ENCODE measurements at regions not wholly inside any gene's neighbourhood (a gene's known extent, or its start where the extent isn't known, plus 50 kb on each side); places are given as distances from the start of the nearest gene placed in this dataset.
"Not testable (repeated sequence)": the region's sequence is repeated elsewhere in the genome, so short reads cannot be mapped to it uniquely, and the experiment has no call there.

GRCh38 chr6:115443825-115444478 lies 616.7 kb downstream of the FRK start:
- 75 to 85% (median 79%) methylated on average over 4 of the region's 4 CpGs for WGBS, 5 donors
- intact Hi-C loops (cut with DNase I; ENCODE audit: low total_unique reads), result no loop called here
- no peak for DNase-seq

DNA sequence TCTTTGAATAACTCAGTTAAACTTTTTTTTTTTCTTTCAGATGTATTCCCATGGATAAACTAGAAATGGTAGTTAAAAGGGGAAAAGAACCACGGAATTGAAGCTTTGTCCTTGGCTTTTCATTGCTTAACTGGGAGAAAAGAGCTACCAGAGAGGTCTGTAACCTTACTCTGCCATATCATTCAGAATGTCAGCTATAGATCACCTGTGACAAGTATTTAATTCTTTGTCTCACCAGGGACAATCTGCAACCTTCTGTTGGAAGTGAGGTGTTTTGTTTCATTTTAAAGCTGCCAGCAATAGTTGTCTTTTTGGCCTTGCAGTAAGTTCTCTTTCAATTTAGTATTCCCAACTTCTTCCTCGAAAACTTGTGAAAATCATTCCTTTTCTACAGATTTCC lies 618.4 kb downstream of the FRK start:
- no peak for DNase-seq
- H3K4me3 ChIP-seq, result no peak overlapping the region
- TF ChIP-seq POLR2A (IDR thresholded peaks at IDR 0.05), result no peak
- TF ChIP-seq CTCF (IDR thresholded peaks at IDR 0.05 in 8 of 11, conservative IDR thresholded peaks at IDR 0.05 in 3 of 11), result no peak
- no peak for TF ChIP-seq POLR2AphosphoS5 (IDR thresholded peaks at IDR 0.05)
- H3K36me3 ChIP-seq, result no peaks in the 10 kb centered on the region
- H3K27me3 ChIP-seq (replicated peaks in 1 of 7), result no peaks in the 10 kb centered on the region
- 45 to 67% (median 47%) methylated on average over 2 of the region's 2 CpGs for WGBS, 5 donors
- H3K9me3 ChIP-seq, result peaks cover 0 to 22% (median 0%) of the 10 kb centered on the region in 8 donors
- H3K27ac ChIP-seq, result no peak overlapping the region
- intact Hi-C loops (cut with DNase I; ENCODE audit: low total_unique reads), result no loop called here
- no peaks in the 10 kb centered on the region for H3K4me1 ChIP-seq

More at GRCh38 chr6:115443825-115444478, 616.7 kb downstream of the FRK start:
- H3K4me3 ChIP-seq, result no peak overlapping the region
- H3K36me3 ChIP-seq, result no peaks in the 10 kb centered on the region
- no peaks in the 10 kb centered on the region for H3K27me3 ChIP-seq (replicated peaks in 1 of 7)
- TF ChIP-seq POLR2AphosphoS5 (IDR thresholded peaks at IDR 0.05), result no peak
- TF ChIP-seq POLR2A (IDR thresholded peaks at IDR 0.05), result no peak
- TF ChIP-seq CTCF (IDR thresholded peaks at IDR 0.05 in 8 of 11, conservative IDR thresholded peaks at IDR 0.05 in 3 of 11), result no peak
- H3K4me1 ChIP-seq, result no peaks in the 10 kb centered on the region
- H3K9me3 ChIP-seq, result peaks cover 0 to 12% (median 0%) of the 10 kb centered on the region in 8 donors
- no peak overlapping the region for H3K27ac ChIP-seq

- Histone ChIP-seq H3K36me3 (no peaks in the 10 kb centered on the region), H3K27ac (no peak overlapping the region), H3K4me1 (no peaks in the 10 kb centered on the region), H3K4me3 (no peak overlapping the region), H3K9me3 (peaks cover 0 to 22% (median 0%) of the 10 kb centered on the region in 8 donors), H3K27me3 (replicated peaks in 1 of 7) (no peaks in the 10 kb centered on the region)
- intact Hi-C loops (cut with DNase I; ENCODE audit: low total_unique reads), result no loop called here
- TF ChIP-seq POLR2AphosphoS5 (IDR thresholded peaks at IDR 0.05) (no peak), POLR2A (IDR thresholded peaks at IDR 0.05) (no peak), CTCF (IDR thresholded peaks at IDR 0.05 in 8 of 11, conservative IDR thresholded peaks at IDR 0.05 in 3 of 11) (no peak)
- 62 to 87% (median 71%) methylated on average over 1 of the region's 1 CpG for WGBS, 5 donors
- DNase-seq, result no peak
Observed at GRCh38 chr6:115441651-115442050, 619.0 kb downstream of the FRK start.

- 25 to 44% (median 38%) methylated on average over 3 of the region's 3 CpGs for WGBS, 5 donors
Observed at GRCh38 chr6:115415378-115415777, 645.3 kb downstream of the FRK start.

DNA sequence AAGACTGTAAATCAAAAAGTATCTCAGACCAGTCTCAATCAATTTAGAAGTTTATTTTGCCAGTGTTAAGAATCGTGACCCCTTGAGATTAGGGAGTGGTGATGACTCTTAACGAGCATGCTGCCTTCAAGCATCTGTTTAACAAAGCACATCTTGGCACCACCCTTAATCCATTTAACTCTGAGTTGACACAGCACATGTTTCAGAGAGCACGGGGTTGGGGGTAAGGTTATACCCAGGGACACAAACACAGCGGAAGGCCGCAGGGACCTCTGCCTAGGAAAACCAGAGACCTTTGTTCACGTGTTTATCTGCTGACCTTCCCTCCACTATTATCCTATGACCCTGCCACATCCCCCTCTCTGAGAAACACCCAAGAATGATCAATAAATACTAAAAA lies 645.8 kb downstream of the FRK start:
- 40 to 45% (median 44%) methylated on average over 6 of the region's 6 CpGs for WGBS, 5 donors
- H3K27ac ChIP-seq; intact Hi-C loops (cut with DNase I; ENCODE audit: low total_unique reads): not testable (repeated sequence)

More at GRCh38 chr6:115415378-115415777, 645.3 kb downstream of the FRK start:
- TF ChIP-seq POLR2A (IDR thresholded peaks at IDR 0.05) (no peak), CTCF (IDR thresholded peaks at IDR 0.05 in 8 of 11, conservative IDR thresholded peaks at IDR 0.05 in 3 of 11) (no peak), POLR2AphosphoS5 (IDR thresholded peaks at IDR 0.05) (no peak)
- Histone ChIP-seq H3K4me3 (no peak overlapping the region), H3K9me3 (peaks cover 0 to 21% (median 8%) of the 10 kb centered on the region in 8 donors), H3K27me3 (replicated peaks in 1 of 7) (no peaks in the 10 kb centered on the region), H3K27ac (no peak overlapping the region), H3K4me1 (no peaks in the 10 kb centered on the region), H3K36me3 (no peaks in the 10 kb centered on the region)
- DNase-seq, result no peak
- intact Hi-C loops (cut with DNase I; ENCODE audit: low total_unique reads), result no loop called here

More for the DNA sequence above, 645.8 kb downstream of the FRK start:
- peaks cover 0 to 21% (median 8%) of the 10 kb centered on the region in 8 donors for H3K9me3 ChIP-seq
- DNase-seq; H3K4me3 ChIP-seq; H3K36me3 ChIP-seq; H3K4me1 ChIP-seq; H3K27me3 ChIP-seq (replicated peaks in 1 of 7): not testable (repeated sequence)
